ENCODE measurements at regions not wholly inside any gene's neighbourhood (a gene's known extent, or its start where the extent isn't known, plus 50 kb on each side); places are given as distances from the start of the nearest gene placed in this dataset.

DNA sequence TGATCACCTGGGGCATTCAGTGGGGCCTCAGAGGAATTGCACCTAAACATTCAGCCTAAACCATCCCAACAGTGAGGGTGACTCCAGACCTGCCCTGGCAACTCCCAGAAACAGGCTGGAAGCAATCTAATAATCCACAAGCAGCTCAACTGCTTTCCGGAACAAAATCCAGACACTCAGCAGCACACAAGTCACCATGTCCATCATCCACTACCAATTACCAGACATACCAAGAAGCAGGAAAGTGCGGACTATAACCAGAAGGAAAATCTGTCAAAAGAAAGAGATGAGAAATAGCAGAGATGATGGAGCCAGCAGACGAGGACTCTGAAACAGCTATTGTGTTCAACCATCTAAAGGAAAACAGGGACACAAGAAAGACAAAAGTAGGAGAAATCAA is 342.6 kb upstream of the ZMIZ1 start:
- TF ChIP-seq, protein P1, sequence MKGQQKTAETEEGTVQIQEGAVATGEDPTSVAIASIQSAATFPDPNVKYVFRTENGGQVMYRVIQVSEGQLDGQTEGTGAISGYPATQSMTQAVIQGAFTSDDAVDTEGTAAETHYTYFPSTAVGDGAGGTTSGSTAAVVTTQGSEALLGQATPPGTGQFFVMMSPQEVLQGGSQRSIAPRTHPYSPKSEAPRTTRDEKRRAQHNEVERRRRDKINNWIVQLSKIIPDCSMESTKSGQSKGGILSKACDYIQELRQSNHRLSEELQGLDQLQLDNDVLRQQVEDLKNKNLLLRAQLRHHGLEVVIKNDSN (IDR thresholded peaks at IDR 0.05), result no peak
- no peak for TF ChIP-seq EP300 (IDR thresholded peaks at IDR 0.05; ENCODE audit: borderline replicate concordance)
- TF ChIP-seq, protein P2, sequence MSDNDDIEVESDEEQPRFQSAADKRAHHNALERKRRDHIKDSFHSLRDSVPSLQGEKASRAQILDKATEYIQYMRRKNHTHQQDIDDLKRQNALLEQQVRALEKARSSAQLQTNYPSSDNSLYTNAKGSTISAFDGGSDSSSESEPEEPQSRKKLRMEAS (IDR thresholded peaks at IDR 0.05), result no peak
- TF ChIP-seq CEBPB (IDR thresholded peaks at IDR 0.05), result no peak
- TF ChIP-seq TCF12 (IDR thresholded peaks at IDR 0.05; ENCODE audit: low read depth), result no peak
- TF ChIP-seq YY1 (IDR thresholded peaks at IDR 0.05; ENCODE audit: low read depth), result no peak
- no peak for TF ChIP-seq TEAD4 (IDR thresholded peaks at IDR 0.05)
- TF ChIP-seq, protein P3, sequence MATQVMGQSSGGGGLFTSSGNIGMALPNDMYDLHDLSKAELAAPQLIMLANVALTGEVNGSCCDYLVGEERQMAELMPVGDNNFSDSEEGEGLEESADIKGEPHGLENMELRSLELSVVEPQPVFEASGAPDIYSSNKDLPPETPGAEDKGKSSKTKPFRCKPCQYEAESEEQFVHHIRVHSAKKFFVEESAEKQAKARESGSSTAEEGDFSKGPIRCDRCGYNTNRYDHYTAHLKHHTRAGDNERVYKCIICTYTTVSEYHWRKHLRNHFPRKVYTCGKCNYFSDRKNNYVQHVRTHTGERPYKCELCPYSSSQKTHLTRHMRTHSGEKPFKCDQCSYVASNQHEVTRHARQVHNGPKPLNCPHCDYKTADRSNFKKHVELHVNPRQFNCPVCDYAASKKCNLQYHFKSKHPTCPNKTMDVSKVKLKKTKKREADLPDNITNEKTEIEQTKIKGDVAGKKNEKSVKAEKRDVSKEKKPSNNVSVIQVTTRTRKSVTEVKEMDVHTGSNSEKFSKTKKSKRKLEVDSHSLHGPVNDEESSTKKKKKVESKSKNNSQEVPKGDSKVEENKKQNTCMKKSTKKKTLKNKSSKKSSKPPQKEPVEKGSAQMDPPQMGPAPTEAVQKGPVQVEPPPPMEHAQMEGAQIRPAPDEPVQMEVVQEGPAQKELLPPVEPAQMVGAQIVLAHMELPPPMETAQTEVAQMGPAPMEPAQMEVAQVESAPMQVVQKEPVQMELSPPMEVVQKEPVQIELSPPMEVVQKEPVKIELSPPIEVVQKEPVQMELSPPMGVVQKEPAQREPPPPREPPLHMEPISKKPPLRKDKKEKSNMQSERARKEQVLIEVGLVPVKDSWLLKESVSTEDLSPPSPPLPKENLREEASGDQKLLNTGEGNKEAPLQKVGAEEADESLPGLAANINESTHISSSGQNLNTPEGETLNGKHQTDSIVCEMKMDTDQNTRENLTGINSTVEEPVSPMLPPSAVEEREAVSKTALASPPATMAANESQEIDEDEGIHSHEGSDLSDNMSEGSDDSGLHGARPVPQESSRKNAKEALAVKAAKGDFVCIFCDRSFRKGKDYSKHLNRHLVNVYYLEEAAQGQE (IDR thresholded peaks at IDR 0.05; ENCODE audit: low read depth), result no peak

DNA sequence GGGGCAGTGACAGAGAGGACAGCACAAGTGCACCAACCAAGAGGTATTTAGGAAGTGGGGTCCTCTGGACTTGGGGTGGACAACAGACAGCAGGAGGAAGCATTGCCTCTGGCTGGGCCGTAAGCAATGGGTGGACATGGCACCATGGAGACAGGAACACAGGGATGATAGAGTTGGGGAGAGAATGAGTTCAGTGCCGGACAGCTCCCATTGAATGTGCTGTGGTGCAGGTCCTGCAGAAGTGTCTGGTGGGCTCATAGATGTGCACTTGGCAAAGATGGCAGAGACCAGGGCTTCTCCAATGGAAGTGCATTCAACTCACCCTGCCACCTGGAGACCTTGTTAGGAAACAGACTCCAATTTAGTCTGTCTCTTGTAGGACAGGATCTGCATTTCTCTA is 341.5 kb upstream of the ZMIZ1 start:
- no peak for TF ChIP-seq CEBPB (IDR thresholded peaks at IDR 0.05)
- TF ChIP-seq, protein P1 (IDR thresholded peaks at IDR 0.05), result no peak
- TF ChIP-seq, protein P2 (IDR thresholded peaks at IDR 0.05), result no peak
- TF ChIP-seq TCF12 (IDR thresholded peaks at IDR 0.05; ENCODE audit: low read depth), result no peak
- TF ChIP-seq NFIC (IDR thresholded peaks at IDR 0.05), result no peak
- TF ChIP-seq TEAD4 (IDR thresholded peaks at IDR 0.05), result no peak
- TF ChIP-seq, protein P3 (IDR thresholded peaks at IDR 0.05; ENCODE audit: low read depth), result peak; percentile 73

DNA sequence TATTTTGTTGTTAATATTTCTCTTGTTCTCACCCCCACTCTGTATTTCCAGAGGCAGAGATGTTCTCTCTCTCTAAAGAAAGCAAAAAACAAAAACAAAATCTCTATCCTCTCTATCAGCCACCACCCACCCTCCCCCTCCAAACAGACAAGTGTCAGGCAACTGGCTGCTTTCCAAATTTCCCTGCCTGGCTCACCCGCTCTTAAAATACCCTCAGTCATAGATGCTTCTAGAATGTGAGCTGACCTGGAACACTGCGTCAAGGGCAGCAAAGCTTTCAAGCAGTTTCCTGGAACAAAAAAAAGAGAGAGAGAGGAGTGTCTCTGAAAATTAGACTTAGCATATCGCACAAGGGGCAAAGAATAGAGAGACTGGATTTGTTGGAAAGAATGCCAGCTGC is 341.0 kb upstream of the ZMIZ1 start:
- TF ChIP-seq YY1 (IDR thresholded peaks at IDR 0.05; ENCODE audit: low read depth) (no peak), NFIC (IDR thresholded peaks at IDR 0.05) (no peak)
- TF ChIP-seq, protein P3 (IDR thresholded peaks at IDR 0.05; ENCODE audit: low read depth), result no peak

DNA sequence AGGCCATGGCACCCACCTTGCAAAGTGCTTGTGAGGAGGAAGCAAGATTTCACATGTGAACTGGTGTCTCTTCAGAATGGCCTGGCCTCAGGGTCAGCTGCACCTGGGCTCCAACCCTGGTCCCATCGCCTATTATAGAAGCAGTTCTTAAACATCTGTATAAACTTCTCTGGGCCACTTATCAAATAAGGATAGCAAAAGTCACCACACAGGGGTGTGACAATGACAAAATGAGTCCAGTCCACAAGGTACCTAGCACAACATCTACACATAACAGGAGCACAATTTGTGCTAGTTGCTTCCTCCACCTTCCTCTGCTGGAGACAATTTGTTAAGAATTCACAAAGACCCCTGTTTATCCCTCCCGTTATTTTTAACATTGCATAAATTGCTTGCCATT is 340.6 kb upstream of the ZMIZ1 start:
- TF ChIP-seq YY1 (IDR thresholded peaks at IDR 0.05; ENCODE audit: low read depth), result no peak
- no peak for TF ChIP-seq RAD21 (IDR thresholded peaks at IDR 0.05; ENCODE audit: low read depth)
- no peak for TF ChIP-seq ZBTB7A (IDR thresholded peaks at IDR 0.05; ENCODE audit: low read depth)
- no peak for TF ChIP-seq EGR1 (IDR thresholded peaks at IDR 0.05)
- TF ChIP-seq, protein P2 (IDR thresholded peaks at IDR 0.05), result no peak
- TF ChIP-seq TEAD4 (IDR thresholded peaks at IDR 0.05), result no peak
- TF ChIP-seq, protein P1 (IDR thresholded peaks at IDR 0.05), result no peak
- no peak for TF ChIP-seq EP300 (IDR thresholded peaks at IDR 0.05; ENCODE audit: borderline replicate concordance)
- no peak for TF ChIP-seq TAF1 (IDR thresholded peaks at IDR 0.05; ENCODE audit: low read depth)

DNA sequence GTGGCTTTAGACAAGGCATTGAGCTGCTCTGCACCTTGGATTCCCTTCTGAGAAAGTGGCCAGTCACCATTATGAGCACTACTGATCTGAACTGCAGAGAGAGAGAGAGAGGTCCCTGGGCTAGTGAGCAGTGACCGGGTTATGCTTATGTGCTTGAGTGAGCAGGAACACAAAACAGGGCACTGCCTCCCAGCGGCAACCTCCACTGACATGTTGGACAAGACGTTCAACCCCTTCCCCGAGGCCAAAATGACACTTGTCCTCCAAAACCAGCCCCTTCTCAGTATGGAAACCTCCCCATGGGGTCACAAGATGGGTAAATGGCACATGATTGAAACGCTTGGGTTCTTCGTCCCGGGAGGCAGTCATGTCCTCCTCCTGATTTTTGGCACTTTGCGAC is 339.4 kb upstream of the ZMIZ1 start:
- TF ChIP-seq, protein P3 (IDR thresholded peaks at IDR 0.05; ENCODE audit: low read depth), result no peak
- TF ChIP-seq, protein P1 (IDR thresholded peaks at IDR 0.05), result no peak
- no peak for TF ChIP-seq TAF1 (IDR thresholded peaks at IDR 0.05; ENCODE audit: low read depth)
- TF ChIP-seq NFIC (IDR thresholded peaks at IDR 0.05), result no peak
- TF ChIP-seq CEBPB (IDR thresholded peaks at IDR 0.05), result no peak
- no peak for TF ChIP-seq TCF12 (IDR thresholded peaks at IDR 0.05; ENCODE audit: low read depth)
- no peak for TF ChIP-seq YY1 (IDR thresholded peaks at IDR 0.05; ENCODE audit: low read depth)
- TF ChIP-seq EP300 (IDR thresholded peaks at IDR 0.05; ENCODE audit: borderline replicate concordance), result no peak
- no peak for TF ChIP-seq CREB1 (IDR thresholded peaks at IDR 0.05; ENCODE audit: low read depth)
- no peak for TF ChIP-seq FOXM1 (IDR thresholded peaks at IDR 0.05; ENCODE audit: borderline replicate concordance, low read depth)
- TF ChIP-seq ZBTB7A (IDR thresholded peaks at IDR 0.05; ENCODE audit: low read depth), result no peak
- no peak for TF ChIP-seq TEAD4 (IDR thresholded peaks at IDR 0.05)

All from Ishikawa (cell line).